ENCODE measurements at regions not wholly inside any gene's neighbourhood (a gene's known extent, or its start where the extent isn't known, plus 50 kb on each side); places are given as distances from the start of the nearest gene placed in this dataset.

- Histone ChIP-seq H3K4me3 (ENCODE audit: low read length) (peak overlapping the region; percentile 36), H3K27ac (ENCODE audit: low read depth in 1 of 2, low read length in 2 of 2) (no peak overlapping the region), H3K9me3 (ENCODE audit: control insufficient read depth in 1 of 2, insufficient read depth in 1 of 2, low read length in 2 of 2) (no peaks in the 10 kb centered on the region), H3K4me1 (ENCODE audit: insufficient read depth, low read length) (peaks cover 52% of the 10 kb centered on the region), H3K27me3 (ENCODE audit: control insufficient read depth in 1 of 2, insufficient read depth in 2 of 2, low read length in 2 of 2) (no peaks in the 10 kb centered on the region), H3K36me3 (ENCODE audit: insufficient read depth, low read length) (no peaks in the 10 kb centered on the region)
- POLR2A ChIA-PET = no interaction called here
- peak in 1 of 14 experiments; percentile 2 for DNase-seq
- ATAC-seq (ENCODE audit: poor library complexity) = no peak
- H3K4me1 Mint-ChIP-seq (ENCODE audit: low read depth) = peaks cover 34% of the 10 kb centered on the region
- CTCF ChIA-PET = no interaction called here
- H3K4me3 Mint-ChIP-seq = no peak overlapping the region
- no peaks in the 10 kb centered on the region for H3K36me3 Mint-ChIP-seq (ENCODE audit: low read depth)
- H3K27me3 Mint-ChIP-seq = no peaks in the 10 kb centered on the region
- H3K27ac Mint-ChIP-seq = no peak overlapping the region
- no peaks in the 10 kb centered on the region for H3K9me3 Mint-ChIP-seq
- no peak for TF ChIP-seq CTCF (IDR thresholded peaks at IDR 0.05)
- intact Hi-C loops (cut with DNase I, micrococcal nuclease) = loop anchor here in 1 of 2 experiments (10.0 kb wide), 1 partner anchor 695 kb away; no protein-coding TSS in a partner anchor
Observed at GRCh38 chr17:77320044-77320440, 179.3 kb downstream of the SEC14L1 start.

GRCh38 chr17:77320485-77321256 lies 179.9 kb downstream of the SEC14L1 start:
- ATAC-seq (ENCODE audit: poor library complexity) (no peak), DNase-seq (peak in 2 of 14 experiments; percentile 5 to 12)
- Histone ChIP-seq H3K27ac (ENCODE audit: low read depth in 1 of 2, low read length in 2 of 2) (no peak overlapping the region), H3K27me3 (ENCODE audit: control insufficient read depth in 1 of 2, insufficient read depth in 2 of 2, low read length in 2 of 2) (no peaks in the 10 kb centered on the region), H3K4me1 (ENCODE audit: insufficient read depth, low read length) (peaks cover 59% of the 10 kb centered on the region), H3K9me3 (ENCODE audit: control insufficient read depth in 1 of 2, insufficient read depth in 1 of 2, low read length in 2 of 2) (no peaks in the 10 kb centered on the region), H3K4me3 (ENCODE audit: low read length) (no peak overlapping the region), H3K36me3 (ENCODE audit: insufficient read depth, low read length) (no peaks in the 10 kb centered on the region)
- Mint-ChIP-seq H3K27me3 (no peaks in the 10 kb centered on the region), H3K27ac (no peak overlapping the region), H3K9me3 (no peaks in the 10 kb centered on the region), H3K4me3 (no peak overlapping the region), H3K36me3 (ENCODE audit: low read depth) (no peaks in the 10 kb centered on the region), H3K4me1 (ENCODE audit: low read depth) (peaks cover 41% of the 10 kb centered on the region)
- TF ChIP-seq CTCF (IDR thresholded peaks at IDR 0.05) = no peak
- intact Hi-C loops (cut with DNase I, micrococcal nuclease) = loop anchor here in 1 of 2 experiments (10.0 kb wide), 1 partner anchor 694 kb away; no protein-coding TSS in a partner anchor
- ChIA-PET CTCF (no interaction called here), POLR2A (no interaction called here)

GRCh38 chr17:77321649-77322513 lies 181.1 kb downstream of the SEC14L1 start:
- intact Hi-C loops (cut with DNase I, micrococcal nuclease) = loop anchor here in 1 of 2 experiments (10.0 kb wide), 1 partner anchor 693 kb away; no protein-coding TSS in a partner anchor
- CTCF ChIA-PET = no interaction called here
- ATAC-seq (ENCODE audit: poor library complexity) (no peak), DNase-seq (peak in 1 of 14 experiments; percentile 7)
- no peaks in the 10 kb centered on the region for H3K9me3 Mint-ChIP-seq
- POLR2A ChIA-PET = no interaction called here
- no peak overlapping the region for H3K27ac ChIP-seq (ENCODE audit: low read depth in 1 of 2, low read length in 2 of 2)
- H3K4me3 ChIP-seq (ENCODE audit: low read length) = no peak overlapping the region
- H3K4me3 Mint-ChIP-seq = no peak overlapping the region
- peaks cover 71% of the 10 kb centered on the region for H3K4me1 ChIP-seq (ENCODE audit: insufficient read depth, low read length)
- H3K36me3 ChIP-seq (ENCODE audit: insufficient read depth, low read length) = no peaks in the 10 kb centered on the region
- no peaks in the 10 kb centered on the region for H3K27me3 ChIP-seq (ENCODE audit: control insufficient read depth in 1 of 2, insufficient read depth in 2 of 2, low read length in 2 of 2)
- no peak overlapping the region for H3K27ac Mint-ChIP-seq
- H3K9me3 ChIP-seq (ENCODE audit: control insufficient read depth in 1 of 2, insufficient read depth in 1 of 2, low read length in 2 of 2) = no peaks in the 10 kb centered on the region
- H3K27me3 Mint-ChIP-seq = no peaks in the 10 kb centered on the region
- H3K4me1 Mint-ChIP-seq (ENCODE audit: low read depth) = peaks cover 53% of the 10 kb centered on the region
- TF ChIP-seq CTCF (IDR thresholded peaks at IDR 0.05) = no peak
- no peaks in the 10 kb centered on the region for H3K36me3 Mint-ChIP-seq (ENCODE audit: low read depth)
